Cardiac muscle cell (in vitro differentiated cells and primary cell): ENCODE measurements at regions not wholly inside any gene's neighbourhood (a gene's known extent, or its start where the extent isn't known, plus 50 kb on each side); places are given as distances from the start of the nearest gene placed in this dataset.
A peak's percentile ranks its signal among the peaks of the same experiment; 100 is the strongest.

Experiments
- DNase-seq, 2 donors: peaks; one replicate each; pipeline versions ENCODE4 v3.0.0 to v3.0.0-alpha.2; 2010 to 2017; ENCODE audit warnings: low read depth in 1 of 2, low spot score in 1 of 2
- H3K27ac ChIP-seq: fragments of 200-600 bp; sonication (generic); 2 replicates; pipeline ENCODE4 v1.5.1; 2016
- H3K27me3 ChIP-seq: fragments of 200-600 bp; sonication (generic); 2 replicates; pipeline ENCODE4 v1.6.0; 2016; ENCODE audit warnings: control low read depth
- H3K36me3 ChIP-seq: fragments of 200-600 bp; sonication (generic); 2 replicates; pipeline ENCODE4 v1.5.1; 2016; ENCODE audit warnings: control low read depth
- H3K4me1 ChIP-seq: fragments of 200-600 bp; sonication (generic); 2 replicates; pipeline ENCODE4 v1.8.1; 2017; ENCODE audit warnings: low read depth, mild to moderate bottlenecking, mixed run types
- H3K4me3 ChIP-seq: fragments of 200-600 bp; sonication (generic); 2 replicates; pipeline ENCODE4 v1.5.1; 2016; ENCODE audit warnings: mild to moderate bottlenecking
- H3K9me3 ChIP-seq: fragments of 200-600 bp; sonication (generic); 2 replicates; pipeline ENCODE4 v1.5.1; 2017; ENCODE audit warnings: low read depth, mild to moderate bottlenecking, control low read depth
- CTCF ChIP-seq: IDR thresholded peaks from 2 replicates; pipeline ENCODE4 v1.5.1; 2012; ENCODE audit warnings: low read depth, mild to moderate bottlenecking, low read length

GRCh38 chr9:124133727-124134126 is 122.2 kb downstream of the LHX2 start:
- peak; percentile 25 to 69 for DNase-seq

GRCh38 chr9:124134526-124134925 is 123.0 kb downstream of the LHX2 start:
- no peak overlapping the region for H3K4me3 ChIP-seq
- TF ChIP-seq CTCF: no peak
- H3K9me3 ChIP-seq: no peaks in the 10 kb centered on the region
- no peak overlapping the region for H3K27ac ChIP-seq
- DNase-seq: no peak
- no peaks in the 10 kb centered on the region for H3K27me3 ChIP-seq
- no peaks in the 10 kb centered on the region for H3K36me3 ChIP-seq
- no peaks in the 10 kb centered on the region for H3K4me1 ChIP-seq

More at GRCh38 chr9:124133727-124134126, 122.2 kb downstream of the LHX2 start:
- Histone ChIP-seq H3K4me3 (no peak overlapping the region), H3K27ac (no peak overlapping the region), H3K9me3 (no peaks in the 10 kb centered on the region), H3K27me3 (no peaks in the 10 kb centered on the region), H3K36me3 (no peaks in the 10 kb centered on the region), H3K4me1 (no peaks in the 10 kb centered on the region)
- TF ChIP-seq CTCF: peak; percentile 38

GRCh38 chr9:124135813-124136365 is 121.9 kb upstream of the NEK6 start:
- Histone ChIP-seq H3K27ac (no peak overlapping the region), H3K27me3 (no peaks in the 10 kb centered on the region), H3K4me3 (no peak overlapping the region), H3K9me3 (no peaks in the 10 kb centered on the region), H3K36me3 (no peaks in the 10 kb centered on the region), H3K4me1 (no peaks in the 10 kb centered on the region)
- DNase-seq: no peak
- TF ChIP-seq CTCF: no peak

GRCh38 chr9:124137009-124137943 is 120.5 kb upstream of the NEK6 start:
- DNase-seq: peak in 1 of 2 donors; percentile 52
- Histone ChIP-seq H3K9me3 (no peaks in the 10 kb centered on the region), H3K27ac (no peak overlapping the region), H3K4me1 (no peaks in the 10 kb centered on the region), H3K27me3 (no peaks in the 10 kb centered on the region), H3K36me3 (no peaks in the 10 kb centered on the region), H3K4me3 (no peak overlapping the region)
- TF ChIP-seq CTCF: no peak

- no peaks in the 10 kb centered on the region for H3K4me1 ChIP-seq
- H3K9me3 ChIP-seq: no peaks in the 10 kb centered on the region
- TF ChIP-seq CTCF: no peak
These were observed 119.8 kb upstream of the NEK6 start for GRCh38 chr9:124137944-124138335.

More at GRCh38 chr9:124137944-124138335, 119.8 kb upstream of the NEK6 start:
- H3K27me3 ChIP-seq: no peaks in the 10 kb centered on the region
- no peak overlapping the region for H3K4me3 ChIP-seq
- DNase-seq: no peak
- H3K36me3 ChIP-seq: no peaks in the 10 kb centered on the region
- no peak overlapping the region for H3K27ac ChIP-seq
